Activated naive CD4-positive, alpha-beta T cell treated with anti-CD3 and anti-CD28 coated beads, Interleukin-2, amount 50 U/mL, for 72 hours (primary cell): ENCODE measurements at regions not wholly inside any gene's neighbourhood (a gene's known extent, or its start where the extent isn't known, plus 50 kb on each side); places are given as distances from the start of the nearest gene placed in this dataset.

Experiments
- ATAC-seq, 2 donors: fragments of 150-1000 bp; cut with Tn5 transposase; 2 replicates each; pipeline ENCODE4 v1.10.0; 2021; ENCODE audit warnings: mild to moderate bottlenecking in 2 of 2, moderate library complexity in 2 of 2
- DNase-seq, 2 donors: peaks; one replicate each; pipeline ENCODE4 v3.0.0; 2021 to 2022; ENCODE audit warnings: low spot score in 2 of 2
- H3K27ac Mint-ChIP-seq, 2 donors: one replicate each; pipeline ENCODE4 v1.8.0; 2022; ENCODE audit warnings: mild to moderate bottlenecking in 2 of 2, mixed read lengths in 2 of 2
- H3K36me3 Mint-ChIP-seq, 2 donors: one replicate each; pipeline ENCODE4 v1.8.0; 2022; ENCODE audit warnings: mixed read lengths in 2 of 2
- H3K9me3 Mint-ChIP-seq, 2 donors: one replicate each; pipeline ENCODE4 v1.8.0; 2022; ENCODE audit warnings: mixed read lengths in 2 of 2

DNA sequence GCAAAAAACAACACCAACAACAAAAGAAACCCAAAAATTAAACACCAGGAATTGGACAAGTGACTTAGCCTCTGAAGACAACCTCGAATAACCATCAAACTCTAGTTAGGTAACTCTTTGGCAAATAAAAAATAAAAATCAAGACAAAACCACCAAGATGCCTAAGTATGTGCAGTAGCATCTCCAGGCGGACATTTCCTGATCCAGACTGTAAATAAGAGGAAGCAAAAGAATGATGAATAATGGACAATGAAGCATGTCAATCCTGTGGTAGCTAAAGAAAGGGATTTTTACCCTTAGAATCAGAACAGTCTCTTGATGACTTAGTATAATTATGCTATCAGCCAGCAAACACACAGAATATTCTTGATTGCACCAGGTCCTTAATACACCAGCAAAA, 276.7 kb upstream of the DIAPH2 start:
- Mint-ChIP-seq H3K27ac (no peak overlapping the region), H3K9me3 (no peaks in the 10 kb centered on the region), H3K36me3 (no peaks in the 10 kb centered on the region)
- ATAC-seq, result no peak
- no peak for DNase-seq

- H3K9me3 Mint-ChIP-seq, result no peaks in the 10 kb centered on the region
- DNase-seq, result no peak
These were observed 273.7 kb upstream of the DIAPH2 start for GRCh38 chrX:96410927-96411326.

GRCh38 chrX:96417695-96418094, 266.9 kb upstream of the DIAPH2 start:
- DNase-seq (no peak), ATAC-seq (no peak)
- Mint-ChIP-seq H3K9me3 (no peaks in the 10 kb centered on the region), H3K36me3 (no peaks in the 10 kb centered on the region), H3K27ac (no peak overlapping the region)

More at GRCh38 chrX:96410927-96411326, 273.7 kb upstream of the DIAPH2 start:
- no peak overlapping the region for H3K27ac Mint-ChIP-seq
- no peak for ATAC-seq
- no peaks in the 10 kb centered on the region for H3K36me3 Mint-ChIP-seq

- H3K27ac Mint-ChIP-seq, result no peak overlapping the region
- DNase-seq (no peak), ATAC-seq (no peak)
- H3K9me3 Mint-ChIP-seq, result peaks cover 0 to 4% of the 10 kb centered on the region in 2 donors
- H3K36me3 Mint-ChIP-seq, result no peaks in the 10 kb centered on the region
These were observed 260.6 kb upstream of the DIAPH2 start for GRCh38 chrX:96424007-96424406.

- peaks cover 0 to 4% of the 10 kb centered on the region in 2 donors for H3K9me3 Mint-ChIP-seq
- H3K36me3 Mint-ChIP-seq, result no peaks in the 10 kb centered on the region
- H3K27ac Mint-ChIP-seq, result no peak overlapping the region
- ATAC-seq (no peak), DNase-seq (no peak)
These were observed 259.4 kb upstream of the DIAPH2 start for GRCh38 chrX:96425200-96425599.

DNA sequence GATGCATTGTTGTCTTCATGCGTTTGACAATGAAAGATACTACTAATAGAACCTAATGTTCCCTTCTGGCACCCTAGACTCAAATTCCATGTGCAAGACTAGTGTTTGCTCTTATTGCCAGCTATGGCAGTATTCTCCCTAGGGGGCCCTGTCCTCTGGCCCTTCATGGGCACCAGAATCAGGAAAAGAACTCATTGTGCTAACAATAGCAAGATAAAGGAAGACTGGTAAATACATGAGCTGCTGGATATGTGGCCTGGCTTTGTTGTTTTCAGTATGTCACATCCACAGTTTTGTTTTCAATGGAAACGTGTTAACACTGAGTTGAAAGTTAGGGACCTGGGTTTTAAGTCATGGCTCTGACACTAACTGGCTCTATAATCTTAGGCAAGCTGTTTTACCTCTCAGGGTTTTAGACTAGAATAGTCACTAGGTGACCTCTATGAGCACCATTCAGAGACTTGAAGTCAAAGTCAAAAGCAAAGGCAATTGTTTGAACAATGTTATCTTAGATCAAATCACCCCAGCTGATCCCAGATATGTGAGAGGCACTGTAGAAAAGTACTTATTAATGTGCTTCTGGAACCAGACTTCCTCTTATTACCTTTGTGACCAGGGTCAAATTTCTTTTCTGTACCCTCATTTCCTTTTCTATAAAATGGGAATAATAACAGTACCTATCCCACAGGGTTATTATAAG, 253.7 kb upstream of the DIAPH2 start:
- ATAC-seq, result no peak
- H3K36me3 Mint-ChIP-seq, result no peaks in the 10 kb centered on the region
- H3K27ac Mint-ChIP-seq, result no peak overlapping the region
- H3K9me3 Mint-ChIP-seq, result peaks cover 0 to 4% of the 10 kb centered on the region in 2 donors
- DNase-seq, result no peak

- H3K36me3 Mint-ChIP-seq, result no peaks in the 10 kb centered on the region
- H3K9me3 Mint-ChIP-seq, result peaks cover 0 to 4% of the 10 kb centered on the region in 2 donors
These were observed 252.0 kb upstream of the DIAPH2 start for GRCh38 chrX:96432647-96433046.

GRCh38 chrX:96433409-96434077, 251.1 kb upstream of the DIAPH2 start:
- ATAC-seq (no peak), DNase-seq (no peak)
- H3K27ac Mint-ChIP-seq, result no peak overlapping the region
- no peaks in the 10 kb centered on the region for H3K9me3 Mint-ChIP-seq
- H3K36me3 Mint-ChIP-seq, result no peaks in the 10 kb centered on the region

More at GRCh38 chrX:96432647-96433046, 252.0 kb upstream of the DIAPH2 start:
- H3K27ac Mint-ChIP-seq, result no peak overlapping the region
- ATAC-seq, result no peak
- DNase-seq, result no peak

DNA sequence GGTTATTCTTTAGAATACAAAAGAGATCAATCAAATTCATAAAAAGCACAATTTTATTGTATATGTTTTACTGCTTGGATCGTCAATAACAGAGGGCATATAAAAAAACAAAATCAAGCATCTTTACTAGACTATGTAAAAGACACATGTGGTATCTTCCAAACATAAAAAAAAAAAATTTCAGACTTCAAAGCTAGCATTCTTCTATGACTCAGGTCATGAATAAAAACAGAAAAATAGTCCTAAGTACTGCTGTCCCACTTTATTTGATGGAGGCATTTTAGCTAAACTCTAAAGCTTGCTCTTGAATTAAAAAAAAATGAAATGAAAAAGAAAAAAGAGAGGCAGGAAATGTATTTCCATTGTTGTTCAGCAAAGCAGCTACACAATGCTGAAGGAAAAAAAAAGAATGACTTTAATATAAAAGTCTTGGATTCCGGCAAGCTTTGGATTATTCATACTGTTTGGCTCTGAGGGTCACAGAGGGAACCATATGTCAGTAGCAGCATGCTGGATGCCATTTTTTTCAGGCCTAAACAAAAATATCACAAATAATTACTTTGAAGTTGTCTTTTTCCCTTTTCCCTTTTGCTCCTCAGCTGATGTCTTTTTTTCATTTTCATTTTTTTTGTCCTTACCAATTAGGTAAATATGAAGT, 249.1 kb upstream of the DIAPH2 start:
- no peak for DNase-seq
- no peaks in the 10 kb centered on the region for H3K9me3 Mint-ChIP-seq
- H3K27ac Mint-ChIP-seq, result no peak overlapping the region
- no peak for ATAC-seq
- no peaks in the 10 kb centered on the region for H3K36me3 Mint-ChIP-seq

GRCh38 chrX:96436105-96436504, 248.5 kb upstream of the DIAPH2 start:
- no peak for DNase-seq
- H3K36me3 Mint-ChIP-seq, result no peaks in the 10 kb centered on the region
- no peak overlapping the region for H3K27ac Mint-ChIP-seq
- ATAC-seq, result no peak
- H3K9me3 Mint-ChIP-seq, result no peaks in the 10 kb centered on the region

DNA sequence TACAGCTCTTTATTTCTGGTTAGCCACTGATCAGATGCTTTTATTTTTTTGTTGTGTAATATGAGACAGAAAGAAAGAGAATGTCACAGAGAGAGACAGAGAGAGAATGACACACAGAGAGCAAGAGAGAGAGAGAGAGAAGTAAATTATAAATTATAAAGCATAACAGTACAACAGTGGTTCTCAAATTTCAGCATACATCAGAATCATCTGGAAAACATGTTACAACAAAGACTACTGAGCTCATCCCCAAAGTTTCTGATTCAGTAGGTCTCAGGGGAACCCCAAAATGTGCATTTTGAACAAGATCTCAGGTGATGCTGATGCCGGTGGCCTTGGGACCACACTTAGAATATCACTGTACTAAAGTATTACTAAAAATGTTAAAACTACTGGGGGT, 245.8 kb upstream of the DIAPH2 start:
- H3K9me3 Mint-ChIP-seq, result no peaks in the 10 kb centered on the region
- no peaks in the 10 kb centered on the region for H3K36me3 Mint-ChIP-seq
- ATAC-seq, result no peak
- no peak for DNase-seq
- H3K27ac Mint-ChIP-seq, result no peak overlapping the region

GRCh38 chrX:96440941-96441340, 243.7 kb upstream of the DIAPH2 start:
- no peaks in the 10 kb centered on the region for H3K9me3 Mint-ChIP-seq
- no peak for DNase-seq
- ATAC-seq, result no peak
- no peaks in the 10 kb centered on the region for H3K36me3 Mint-ChIP-seq
- no peak overlapping the region for H3K27ac Mint-ChIP-seq

GRCh38 chrX:96445531-96446065, 239.0 kb upstream of the DIAPH2 start:
- DNase-seq, result no peak
- no peaks in the 10 kb centered on the region for H3K9me3 Mint-ChIP-seq
- no peak overlapping the region for H3K27ac Mint-ChIP-seq
- ATAC-seq, result no peak
- no peaks in the 10 kb centered on the region for H3K36me3 Mint-ChIP-seq

GRCh38 chrX:96446524-96446923, 238.1 kb upstream of the DIAPH2 start:
- H3K36me3 Mint-ChIP-seq, result no peaks in the 10 kb centered on the region
- no peaks in the 10 kb centered on the region for H3K9me3 Mint-ChIP-seq
- no peak overlapping the region for H3K27ac Mint-ChIP-seq
- ATAC-seq (no peak), DNase-seq (no peak)

- Mint-ChIP-seq H3K9me3 (no peaks in the 10 kb centered on the region), H3K27ac (no peak overlapping the region), H3K36me3 (no peaks in the 10 kb centered on the region)
- ATAC-seq, result no peak
- DNase-seq, result no peak
These were observed 237.5 kb upstream of the DIAPH2 start for GRCh38 chrX:96447161-96447560.

DNA sequence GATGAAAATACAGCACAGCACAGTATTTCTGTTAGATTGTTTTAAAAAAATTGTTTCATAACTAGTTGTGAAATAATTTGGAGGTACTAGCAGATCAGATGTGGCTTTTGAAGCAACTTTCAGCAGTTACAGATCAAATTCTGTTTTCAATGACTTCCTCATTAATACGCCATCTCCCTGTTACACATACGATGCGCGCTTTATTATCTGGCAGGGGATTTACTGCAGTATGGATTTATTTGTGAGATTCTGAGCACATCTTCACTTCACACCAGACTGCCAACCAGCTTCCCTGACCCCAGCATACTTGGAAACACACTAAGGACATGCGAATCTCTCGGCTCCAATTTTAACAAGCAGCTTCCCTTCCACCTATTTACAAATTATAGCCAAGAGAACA, 235.5 kb upstream of the DIAPH2 start:
- no peak for ATAC-seq
- DNase-seq, result no peak
- no peaks in the 10 kb centered on the region for H3K9me3 Mint-ChIP-seq
- H3K27ac Mint-ChIP-seq, result no peak overlapping the region
- H3K36me3 Mint-ChIP-seq, result no peaks in the 10 kb centered on the region

DNA sequence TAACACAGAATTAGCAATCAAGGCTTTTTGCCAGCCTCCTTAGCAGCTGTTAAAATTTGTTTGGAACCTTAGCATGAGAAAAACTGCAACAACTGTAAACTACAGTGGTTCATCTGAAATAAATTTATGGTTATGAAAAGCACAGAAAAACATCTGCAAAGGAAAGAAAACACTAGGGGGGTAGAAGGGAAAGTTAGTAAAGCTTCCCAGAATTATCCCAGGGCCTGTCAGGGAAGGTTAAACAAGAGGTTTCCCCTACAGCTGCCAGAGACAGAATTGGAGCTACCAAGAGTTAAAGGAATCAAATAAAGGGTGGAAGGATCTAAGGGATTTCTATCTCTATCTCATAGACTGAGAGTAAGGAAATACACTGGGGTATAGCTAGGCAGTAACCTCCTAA, 234.7 kb upstream of the DIAPH2 start:
- DNase-seq (no peak), ATAC-seq (no peak)
- Mint-ChIP-seq H3K9me3 (no peaks in the 10 kb centered on the region), H3K36me3 (no peaks in the 10 kb centered on the region), H3K27ac (no peak overlapping the region)
